Fibroblast of pulmonary artery (primary cell): ENCODE measurements at regions not wholly inside any gene's neighbourhood (a gene's known extent, or its start where the extent isn't known, plus 50 kb on each side); places are given as distances from the start of the nearest gene placed in this dataset.

ENCODE experiments used
- DNase-seq: peaks from one replicate; pipeline ENCODE4 v3.0.0-alpha.2; 2010; ENCODE audit warnings: low read depth
- H3K4me3 ChIP-seq: replicated peaks from 2 replicates; pipeline ENCODE4 v1.5.1; 2011; ENCODE audit warnings: low read depth, mild to moderate bottlenecking, control low read depth, low read length, moderate library complexity
- CTCF ChIP-seq: IDR thresholded peaks from 2 replicates; pipeline ENCODE4 v1.5.1; 2011; ENCODE audit warnings: mild to moderate bottlenecking, control low read depth, low read length, inconsistent platforms; ENCODE audit errors: missing control alignments

DNA sequence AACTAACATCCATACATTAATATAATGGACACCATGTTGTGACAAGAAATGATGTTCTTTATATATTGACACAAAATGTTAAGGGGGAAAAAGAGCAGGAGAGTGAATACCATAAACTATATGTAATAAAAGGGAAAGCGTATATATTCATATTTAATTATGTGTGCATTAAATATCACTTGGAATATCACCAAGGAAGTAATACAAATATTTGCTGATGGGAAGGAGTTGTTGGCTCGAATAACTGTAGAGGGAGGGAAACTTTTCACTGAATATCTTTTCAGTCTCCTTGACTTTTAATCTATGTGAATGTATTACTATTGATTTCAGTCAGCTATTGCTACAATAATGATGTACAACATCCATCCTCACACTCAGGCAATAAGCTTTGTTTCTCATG, 167.0 kb upstream of the DPH6 start:
- no peak for TF ChIP-seq CTCF
- H3K4me3 ChIP-seq, result no peak overlapping the region
- DNase-seq, result no peak

DNA sequence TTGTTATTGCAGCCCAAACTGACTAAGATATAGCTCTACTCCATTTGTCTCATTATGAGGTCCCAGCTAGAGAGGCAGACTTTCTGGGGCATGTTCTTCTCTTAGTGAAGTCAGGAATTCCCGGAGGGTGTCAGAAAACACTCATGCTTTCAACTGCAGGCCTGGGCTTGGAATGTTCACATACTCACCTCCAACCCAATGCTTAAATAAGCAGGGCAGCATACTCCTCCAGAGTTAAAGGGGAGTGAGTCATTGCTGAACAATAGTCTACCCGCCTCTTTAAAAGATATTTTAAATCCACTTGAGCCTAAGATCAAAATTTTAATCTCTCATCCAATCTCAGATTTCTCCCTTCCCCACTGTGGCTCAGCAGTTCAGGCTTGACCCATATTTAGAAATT, 167.8 kb upstream of the DPH6 start:
- H3K4me3 ChIP-seq, result no peak overlapping the region
- DNase-seq, result peak; percentile 76
- TF ChIP-seq CTCF, result no peak

DNA sequence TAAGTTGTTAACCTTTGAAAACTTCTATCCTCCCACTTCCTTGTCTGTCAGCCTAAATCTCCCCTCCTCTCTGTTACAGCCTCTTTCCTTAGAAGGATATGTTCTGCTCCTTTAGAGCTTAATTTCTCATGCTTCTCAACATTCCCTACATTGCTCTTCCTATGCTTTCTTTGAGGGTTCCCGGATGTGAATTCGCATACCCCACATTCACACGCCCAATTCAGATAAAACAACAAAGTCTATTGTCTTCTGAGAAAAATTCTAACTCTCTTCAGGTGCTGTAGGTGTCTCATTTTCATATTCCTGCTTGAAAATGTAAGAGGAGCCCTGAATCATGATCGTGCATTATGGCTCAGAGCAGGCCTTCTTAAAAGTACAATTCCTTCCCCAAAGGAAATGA, 171.8 kb upstream of the DPH6 start:
- H3K4me3 ChIP-seq, result no peak overlapping the region
- no peak for DNase-seq
- TF ChIP-seq CTCF, result no peak

DNA sequence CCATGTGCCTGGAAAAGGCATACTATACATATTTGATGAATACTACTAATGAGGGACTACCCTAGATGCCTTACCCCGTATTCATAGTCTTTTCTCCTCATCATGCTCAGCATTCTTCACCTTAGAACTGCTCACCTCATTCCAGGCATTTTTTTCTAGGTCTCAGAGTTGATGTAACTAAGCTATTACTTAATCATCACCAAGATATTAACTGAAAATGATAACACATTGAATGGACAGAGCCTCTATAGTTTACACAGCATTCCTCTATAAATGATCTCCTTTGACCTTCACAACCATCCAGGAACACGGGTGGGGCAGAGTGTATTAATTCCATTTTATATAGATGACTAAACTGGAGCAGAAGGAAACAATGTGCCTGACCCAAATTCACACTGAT, 174.1 kb upstream of the DPH6 start:
- no peak for TF ChIP-seq CTCF
- peak; percentile 26 for DNase-seq
- H3K4me3 ChIP-seq, result no peak overlapping the region

DNA sequence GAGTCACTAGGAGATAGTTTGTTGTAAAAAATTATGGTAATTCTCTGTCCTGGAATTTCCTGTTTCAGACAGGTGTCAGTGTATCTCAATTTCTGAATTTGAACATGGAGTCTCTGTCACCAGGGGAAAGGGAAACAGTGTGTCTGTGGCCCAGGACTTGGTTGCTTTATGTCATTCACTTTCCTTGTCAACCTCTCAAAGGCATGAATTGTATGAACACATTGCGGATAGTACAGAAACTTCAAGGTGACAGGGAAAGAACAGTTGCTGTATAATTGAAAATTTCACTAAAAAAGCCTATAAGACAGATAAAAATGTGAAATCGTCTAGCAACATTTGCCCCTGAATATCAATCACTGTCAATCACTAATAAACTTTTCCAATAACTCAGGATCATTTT, 175.0 kb upstream of the DPH6 start:
- TF ChIP-seq CTCF, result no peak
- DNase-seq, result no peak
- H3K4me3 ChIP-seq, result no peak overlapping the region

- no peak for DNase-seq
- TF ChIP-seq CTCF, result no peak
- no peak overlapping the region for H3K4me3 ChIP-seq
Observed at GRCh38 chr15:35721751-35722150, 175.8 kb upstream of the DPH6 start.

- DNase-seq, result no peak
- TF ChIP-seq CTCF, result no peak
- no peak overlapping the region for H3K4me3 ChIP-seq
Observed at GRCh38 chr15:35722501-35722900, 176.5 kb upstream of the DPH6 start.
